ENCODE measurements at regions not wholly inside any gene's neighbourhood (a gene's known extent, or its start where the extent isn't known, plus 50 kb on each side); places are given as distances from the start of the nearest gene placed in this dataset.
"Not testable (repeated sequence)": the region's sequence is repeated elsewhere in the genome, so short reads cannot be mapped to it uniquely, and the experiment has no call there.

DNA sequence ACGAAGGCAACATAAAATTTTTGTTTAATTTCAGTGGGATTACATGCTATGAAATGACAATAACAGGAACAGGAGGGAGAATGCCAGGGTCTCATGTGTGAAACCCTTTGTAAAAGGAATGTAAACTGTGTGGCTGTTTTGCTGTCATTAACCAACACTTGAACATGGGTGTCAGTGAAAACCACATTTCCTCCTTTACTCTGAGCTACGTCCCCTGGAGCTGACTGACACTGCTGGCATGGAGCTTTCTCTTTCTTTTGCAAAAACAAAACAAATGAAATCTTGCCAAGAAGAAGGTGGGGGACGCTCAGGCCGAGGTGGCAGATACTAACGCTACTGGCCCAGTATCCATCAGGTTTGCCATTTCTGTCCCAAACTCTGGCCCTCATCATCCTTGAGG lies 121.4 kb downstream of the DMRT2 start:
- DNase-seq (ENCODE audit: low read depth), result no peak
- TF ChIP-seq, protein P1, sequence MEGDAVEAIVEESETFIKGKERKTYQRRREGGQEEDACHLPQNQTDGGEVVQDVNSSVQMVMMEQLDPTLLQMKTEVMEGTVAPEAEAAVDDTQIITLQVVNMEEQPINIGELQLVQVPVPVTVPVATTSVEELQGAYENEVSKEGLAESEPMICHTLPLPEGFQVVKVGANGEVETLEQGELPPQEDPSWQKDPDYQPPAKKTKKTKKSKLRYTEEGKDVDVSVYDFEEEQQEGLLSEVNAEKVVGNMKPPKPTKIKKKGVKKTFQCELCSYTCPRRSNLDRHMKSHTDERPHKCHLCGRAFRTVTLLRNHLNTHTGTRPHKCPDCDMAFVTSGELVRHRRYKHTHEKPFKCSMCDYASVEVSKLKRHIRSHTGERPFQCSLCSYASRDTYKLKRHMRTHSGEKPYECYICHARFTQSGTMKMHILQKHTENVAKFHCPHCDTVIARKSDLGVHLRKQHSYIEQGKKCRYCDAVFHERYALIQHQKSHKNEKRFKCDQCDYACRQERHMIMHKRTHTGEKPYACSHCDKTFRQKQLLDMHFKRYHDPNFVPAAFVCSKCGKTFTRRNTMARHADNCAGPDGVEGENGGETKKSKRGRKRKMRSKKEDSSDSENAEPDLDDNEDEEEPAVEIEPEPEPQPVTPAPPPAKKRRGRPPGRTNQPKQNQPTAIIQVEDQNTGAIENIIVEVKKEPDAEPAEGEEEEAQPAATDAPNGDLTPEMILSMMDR (IDR thresholded peaks at IDR 0.05; ENCODE audit: low read depth, low read length, missing control alignments), result no peak
- H3K4me3 ChIP-seq (ENCODE audit: low read depth, low read length), result no peak overlapping the region

DNA sequence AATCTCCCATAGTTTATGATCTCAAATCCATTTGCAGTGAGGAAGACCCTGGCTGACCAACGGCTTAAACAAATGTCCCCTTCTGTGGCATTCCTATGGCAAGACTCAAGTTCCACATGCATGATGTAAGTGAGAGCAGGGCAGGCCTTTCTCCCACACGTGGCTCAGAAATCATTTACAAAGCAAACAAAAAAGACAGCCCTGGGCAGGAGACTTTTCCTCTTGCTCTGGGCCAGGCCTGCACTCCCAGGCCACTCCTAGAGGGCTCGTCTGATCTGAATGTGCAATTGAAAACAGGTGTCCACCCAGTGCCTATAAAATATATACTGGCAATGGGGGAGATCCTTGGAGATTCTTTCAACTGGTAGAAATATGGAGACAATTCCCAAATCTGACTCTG lies 123.1 kb downstream of the DMRT2 start:
- TF ChIP-seq, protein P1 (IDR thresholded peaks at IDR 0.05; ENCODE audit: low read depth, low read length, missing control alignments), result no peak
- DNase-seq (ENCODE audit: low read depth), result no peak
- no peak overlapping the region for H3K4me3 ChIP-seq (ENCODE audit: low read depth, low read length)

DNA sequence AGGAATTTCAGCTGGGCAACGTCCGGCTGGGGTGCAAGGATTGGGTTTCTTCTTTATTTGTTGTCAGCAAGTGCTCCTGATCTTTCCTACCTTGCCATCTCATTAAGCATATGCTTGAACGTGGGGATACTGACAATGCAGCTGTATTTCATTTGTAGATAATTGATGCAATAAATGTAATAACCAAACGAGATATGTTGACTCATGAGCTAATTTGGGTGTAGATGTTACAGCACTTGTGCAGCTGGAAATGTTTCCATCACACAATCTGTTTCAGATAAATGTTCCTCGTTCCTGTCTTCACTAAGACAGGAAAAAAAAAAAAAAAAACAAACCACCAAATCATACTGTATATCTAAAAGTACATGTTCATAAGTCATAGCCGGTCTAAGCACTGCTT lies 123.8 kb downstream of the DMRT2 start:
- no peak overlapping the region for H3K4me3 ChIP-seq (ENCODE audit: low read depth, low read length)
- TF ChIP-seq, protein P1 (IDR thresholded peaks at IDR 0.05; ENCODE audit: low read depth, low read length, missing control alignments), result no peak
- DNase-seq (ENCODE audit: low read depth), result no peak

- TF ChIP-seq, protein P1 (IDR thresholded peaks at IDR 0.05; ENCODE audit: low read depth, low read length, missing control alignments), result no peak
- H3K4me3 ChIP-seq (ENCODE audit: low read depth, low read length), result no peak overlapping the region
- no peak for DNase-seq (ENCODE audit: low read depth)
Measured at GRCh38 chr9:1179366-1179765, 129.2 kb downstream of the DMRT2 start.

DNA sequence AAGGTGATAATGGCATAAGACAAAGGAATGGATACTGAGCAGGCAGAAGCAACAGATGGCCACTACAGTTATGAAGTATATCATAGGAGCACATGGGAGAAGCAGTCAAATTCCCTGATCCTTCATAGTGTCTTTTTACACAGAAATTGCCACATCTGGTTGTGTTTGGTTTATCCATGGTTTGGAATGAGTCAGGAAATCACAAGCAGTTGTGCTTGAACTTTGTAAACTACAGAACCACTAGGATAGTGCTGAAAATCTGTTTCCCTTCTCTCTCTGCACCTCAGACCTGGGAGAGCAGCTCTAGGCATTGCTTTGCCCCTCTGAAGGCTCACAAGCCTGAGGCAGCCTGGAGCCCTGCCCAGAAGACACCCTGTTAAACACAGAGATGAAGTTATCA lies 134.0 kb downstream of the DMRT2 start:
- no peak overlapping the region for H3K4me3 ChIP-seq (ENCODE audit: low read depth, low read length)
- TF ChIP-seq, protein P1 (IDR thresholded peaks at IDR 0.05; ENCODE audit: low read depth, low read length, missing control alignments), result no peak
- DNase-seq (ENCODE audit: low read depth), result no peak

DNA sequence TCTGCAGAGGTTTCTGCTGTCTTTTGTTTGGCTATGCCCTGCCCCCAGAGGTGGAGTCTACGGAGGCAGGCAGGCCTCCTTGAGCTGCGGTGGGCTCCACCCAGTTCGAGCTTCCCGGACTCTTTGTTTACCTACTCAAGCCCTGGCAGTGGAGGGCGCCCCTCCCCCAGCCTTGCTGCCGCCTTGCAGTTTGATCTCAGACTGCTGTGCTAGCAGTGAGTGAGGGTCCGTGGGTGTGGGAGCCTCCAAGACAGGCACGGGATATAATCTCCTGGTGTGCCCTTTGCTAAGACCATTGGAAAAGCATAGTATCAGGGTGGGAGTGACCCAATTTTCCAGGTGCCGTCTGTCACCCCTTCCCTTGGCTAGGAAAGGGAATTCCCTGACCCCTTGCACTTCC lies 137.0 kb downstream of the DMRT2 start:
- not testable (repeated sequence) for DNase-seq (ENCODE audit: low read depth)

DNA sequence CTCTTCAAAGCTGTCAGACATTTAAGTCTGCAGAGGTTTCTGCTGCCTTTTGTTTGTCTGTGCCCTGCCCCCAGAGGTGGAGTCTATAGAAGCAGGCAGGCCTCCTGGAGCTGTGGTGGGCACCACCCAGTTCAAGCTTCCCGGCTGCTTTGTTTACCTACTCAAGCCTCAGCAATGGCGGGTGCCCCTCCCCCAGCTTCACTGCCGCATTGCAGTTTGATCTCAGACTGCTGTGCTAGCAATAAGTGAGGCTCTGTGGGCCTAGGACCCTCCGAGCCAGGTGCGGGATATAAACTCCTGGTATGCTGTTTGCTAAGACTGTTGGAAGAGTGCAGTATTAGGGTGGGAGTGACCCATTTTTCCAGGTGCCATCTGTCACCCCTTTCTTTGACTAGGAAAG lies 145.5 kb downstream of the DMRT2 start:
- H3K4me3 ChIP-seq (ENCODE audit: low read depth, low read length); DNase-seq (ENCODE audit: low read depth): not testable (repeated sequence)

More for the DNA sequence above, 137.0 kb downstream of the DMRT2 start:
- not testable (repeated sequence) for H3K4me3 ChIP-seq (ENCODE audit: low read depth, low read length)

DNA sequence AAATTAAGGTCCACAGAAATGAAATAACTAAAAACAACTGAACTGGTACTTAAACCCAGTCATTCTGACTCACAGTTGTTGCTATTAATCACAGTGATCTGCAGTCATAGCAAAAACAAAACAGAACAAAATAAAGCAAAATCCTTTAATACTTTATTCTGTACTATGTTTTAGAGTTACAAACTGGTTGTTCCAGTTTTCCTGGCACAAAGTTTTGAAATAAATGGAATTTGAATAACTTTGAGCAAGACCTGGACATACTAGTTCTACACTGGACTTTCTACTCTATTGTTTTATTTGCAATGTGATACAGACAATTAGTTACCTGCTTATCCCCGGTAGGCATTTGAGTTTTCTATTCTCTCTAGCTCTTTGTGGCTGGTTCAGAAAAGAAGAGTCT lies 147.9 kb downstream of the DMRT2 start:
- DNase-seq (ENCODE audit: low read depth), result no peak
- no peak overlapping the region for H3K4me3 ChIP-seq (ENCODE audit: low read depth, low read length)
- TF ChIP-seq, protein P1 (IDR thresholded peaks at IDR 0.05; ENCODE audit: low read depth, low read length, missing control alignments), result no peak

All from GM12864 (cell line).